ENCODE measurements at regions not wholly inside any gene's neighbourhood (a gene's known extent, or its start where the extent isn't known, plus 50 kb on each side); places are given as distances from the start of the nearest gene placed in this dataset.
"Not testable (repeated sequence)": the region's sequence is repeated elsewhere in the genome, so short reads cannot be mapped to it uniquely, and the experiment has no call there.

DNA sequence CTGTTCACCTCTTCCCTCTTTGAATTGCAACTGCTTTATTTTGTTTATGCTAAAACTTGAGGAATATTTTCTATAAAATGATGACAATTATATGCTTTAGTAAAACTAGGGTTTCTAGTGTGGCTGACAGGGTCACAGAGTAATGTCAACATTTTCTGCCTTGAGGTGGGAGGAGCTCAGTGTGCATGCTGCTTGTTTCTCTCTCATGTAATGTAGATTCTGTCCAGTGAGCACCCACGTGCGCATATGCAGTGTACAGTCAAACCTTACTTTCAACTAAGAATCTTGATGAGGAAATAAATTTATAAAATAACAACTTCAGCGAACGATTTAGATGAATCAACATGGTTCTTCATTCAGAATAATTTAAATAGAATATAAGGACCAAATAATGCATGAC, 603.9 kb downstream of the PCDH17 start:
- no peak for DNase-seq

DNA sequence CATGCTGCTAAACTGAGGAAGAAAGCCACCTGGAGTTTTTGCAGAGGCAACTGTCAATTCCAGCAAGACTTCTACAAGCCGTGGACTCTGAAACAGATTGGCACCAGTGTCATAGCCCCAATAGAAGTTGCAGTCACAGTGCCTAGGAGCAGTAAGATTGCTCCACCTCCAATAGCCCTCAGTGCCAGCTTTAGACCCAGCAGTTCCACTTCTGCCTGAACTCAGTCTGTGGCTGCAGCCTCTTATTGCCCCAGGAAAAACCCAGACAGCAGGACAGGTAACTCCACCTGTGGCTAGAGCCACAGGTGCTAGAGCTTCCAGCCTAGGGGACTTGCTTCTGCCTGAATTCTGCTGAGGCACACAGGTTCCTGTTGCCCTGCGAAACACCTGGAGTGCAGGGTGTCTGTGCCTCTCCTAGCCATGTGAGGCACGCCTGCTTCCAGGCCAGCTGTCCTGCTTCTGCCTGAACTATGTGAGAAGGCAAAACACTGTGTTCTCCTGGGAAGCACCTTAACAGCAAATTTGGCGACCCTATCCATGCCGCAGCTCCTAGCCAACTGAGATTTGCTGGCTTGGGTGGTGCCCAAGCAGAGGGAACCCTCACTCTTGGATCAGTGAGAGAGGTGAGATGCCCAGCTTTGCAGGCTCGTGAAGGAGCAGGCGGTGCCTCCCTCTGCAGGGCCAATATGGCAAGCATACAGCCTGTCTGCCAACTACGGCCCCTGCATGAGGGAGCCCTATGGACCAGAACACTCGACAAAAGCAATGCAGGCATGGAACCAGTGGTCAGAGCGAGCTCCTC, 607.6 kb downstream of the PCDH17 start:
- no peak for DNase-seq

DNA sequence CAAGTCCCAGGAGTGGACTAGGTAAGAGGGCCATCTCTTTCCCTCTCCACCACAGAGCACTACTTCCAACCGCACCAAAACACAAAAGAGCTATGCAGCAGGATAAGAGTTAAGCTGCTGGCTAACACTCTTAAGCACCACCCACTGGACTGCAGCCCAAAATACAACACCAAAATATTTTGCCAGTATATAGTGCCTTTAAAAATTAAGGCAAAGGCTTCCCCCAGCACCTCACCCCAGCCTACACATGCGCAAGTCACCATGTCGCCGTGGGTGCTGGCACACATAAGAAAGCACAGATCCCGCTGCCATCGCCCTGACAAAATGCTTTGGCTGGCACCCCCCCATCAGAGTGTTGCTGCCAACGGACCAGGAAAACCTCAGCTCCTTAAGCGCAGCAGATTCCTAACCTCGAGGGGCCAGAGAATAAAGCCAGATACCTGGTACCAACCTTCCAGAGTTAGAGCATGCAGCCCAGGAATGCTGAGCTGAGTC, 608.3 kb downstream of the PCDH17 start:
- no peak for DNase-seq

DNA sequence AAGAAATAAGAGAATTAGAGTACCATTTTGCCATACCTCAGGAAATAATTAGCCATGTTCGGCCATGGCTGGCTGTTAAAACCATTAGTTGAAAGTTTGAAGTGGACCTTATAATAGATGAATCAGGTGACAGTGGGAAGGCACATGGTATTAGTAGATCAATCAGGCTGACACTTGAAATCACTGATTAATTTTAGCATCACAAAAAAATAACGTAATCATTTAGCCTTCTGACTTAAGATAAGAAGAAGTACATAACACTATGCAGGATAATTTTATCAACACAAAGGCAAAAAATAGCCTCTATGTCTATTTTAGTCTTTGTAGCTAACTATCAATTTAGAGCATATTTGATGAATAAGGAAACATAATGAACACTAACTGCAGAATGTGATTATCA, 615.5 kb downstream of the PCDH17 start:
- no peak for DNase-seq

DNA sequence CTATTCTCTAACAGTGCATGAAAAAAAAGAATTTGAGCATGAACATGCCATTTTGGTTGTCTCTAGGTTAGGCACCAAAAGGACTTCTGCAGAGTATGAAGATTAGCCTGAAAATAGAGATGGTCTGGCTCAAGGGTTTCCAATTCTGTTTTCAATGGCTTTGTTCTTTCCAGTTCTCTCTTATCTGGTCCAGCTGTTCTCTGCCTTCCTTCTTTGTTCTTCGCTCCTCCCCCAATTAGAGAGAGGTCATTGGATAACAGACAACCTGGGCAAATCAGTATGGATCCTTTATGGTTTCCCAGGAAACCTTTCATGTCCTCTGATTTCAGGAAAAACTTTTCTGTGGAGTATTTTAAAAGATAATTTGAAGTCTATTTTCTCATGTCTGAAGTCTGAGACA, 623.4 kb downstream of the PCDH17 start:
- no peak for DNase-seq

DNA sequence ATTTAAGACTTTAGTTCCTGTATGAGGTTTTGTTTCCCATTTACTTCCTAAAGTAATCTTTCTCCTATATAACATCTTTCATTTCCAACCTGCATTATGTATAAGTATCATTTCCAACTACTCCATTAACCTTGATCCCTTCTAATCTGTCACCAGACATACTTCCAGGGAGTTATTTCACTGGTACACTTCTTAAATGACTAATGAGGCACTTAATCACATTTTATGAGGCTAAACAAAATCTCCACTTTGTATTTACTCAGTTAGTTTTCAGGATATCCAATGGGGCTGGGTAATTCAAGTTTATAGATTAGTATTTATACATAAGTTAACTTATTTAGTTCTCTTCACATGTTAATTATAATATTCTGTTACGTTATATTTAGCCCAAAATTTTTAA, 634.7 kb downstream of the PCDH17 start:
- DNase-seq = no peak

DNA sequence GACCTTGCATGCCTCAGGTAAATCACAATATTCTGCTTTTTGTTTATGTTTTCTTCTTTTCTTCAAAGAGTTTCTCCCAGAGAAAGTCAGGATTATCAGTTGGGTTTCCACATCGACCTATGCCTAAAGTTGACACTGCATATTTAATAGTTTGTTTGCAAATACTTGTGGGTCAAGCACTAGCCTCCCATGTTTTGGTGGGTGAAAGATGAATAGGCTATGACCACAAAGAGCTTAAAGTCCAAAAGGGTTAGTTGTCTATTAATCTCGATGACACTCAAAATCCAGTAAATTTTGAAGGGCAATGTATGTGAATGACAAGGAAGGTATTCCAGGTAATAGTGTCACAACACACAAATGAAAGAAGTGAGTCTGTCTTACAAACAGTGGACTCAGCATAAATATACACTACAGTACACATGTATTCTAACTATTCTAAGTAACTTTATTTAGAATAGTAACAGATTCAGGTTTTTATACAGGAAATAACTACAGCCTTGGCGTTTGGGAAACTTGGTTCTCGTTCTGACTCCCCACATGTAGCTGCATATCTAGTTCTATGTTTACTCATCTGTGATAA, 667.1 kb downstream of the PCDH17 start:
- DNase-seq = no peak

DNA sequence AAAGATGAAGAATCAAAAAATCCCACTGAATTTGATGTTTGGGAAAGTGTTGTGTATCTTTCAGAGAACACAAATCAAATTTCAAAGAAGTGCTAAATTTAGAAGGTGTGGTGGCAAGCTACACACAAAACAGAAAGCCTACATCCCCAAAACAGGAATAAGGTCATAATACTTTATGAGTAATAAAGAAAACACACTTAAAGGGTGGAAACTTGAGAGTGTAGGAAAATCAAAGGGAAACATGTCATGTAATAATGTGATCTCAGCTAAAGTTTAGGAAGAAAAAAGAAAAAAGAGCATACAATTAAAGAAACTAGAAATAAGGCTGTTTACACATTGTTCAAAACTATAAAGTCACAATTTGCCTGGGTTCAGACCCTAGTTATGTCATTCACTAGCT, 668.7 kb downstream of the PCDH17 start:
- DNase-seq = no peak

DNA sequence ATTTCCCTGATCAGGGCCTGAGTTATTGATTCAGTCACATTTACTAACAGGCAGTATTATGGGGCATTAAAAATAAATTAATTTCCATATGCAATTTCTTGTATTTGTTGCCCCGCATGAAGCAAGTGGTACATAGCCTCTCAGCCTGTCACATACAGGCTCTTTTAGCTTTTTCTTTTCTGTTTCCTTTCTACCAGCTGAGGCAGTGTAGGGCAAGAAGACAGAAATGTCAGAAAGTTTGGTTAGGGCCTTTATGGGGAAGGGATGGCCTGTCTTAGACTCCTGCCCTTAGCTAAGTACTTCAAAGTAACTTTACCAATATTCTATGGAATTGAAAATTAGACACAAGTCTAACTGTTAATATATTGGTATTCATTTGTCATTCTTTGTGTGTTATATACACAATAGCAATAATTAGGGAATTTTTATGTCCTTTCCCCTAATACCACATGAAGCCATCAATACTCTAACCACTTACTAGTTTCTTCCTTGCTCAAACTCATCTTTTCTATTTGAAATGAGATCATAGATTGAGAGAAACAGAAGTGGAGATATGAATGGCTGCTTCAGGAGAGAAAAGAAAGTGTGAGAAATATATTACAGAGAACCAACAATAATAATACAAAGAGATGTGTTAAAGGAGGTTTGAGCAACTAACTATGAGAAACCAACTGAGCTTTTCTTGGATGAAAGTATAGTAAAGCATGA, 669.6 kb downstream of the PCDH17 start:
- no peak for DNase-seq

DNA sequence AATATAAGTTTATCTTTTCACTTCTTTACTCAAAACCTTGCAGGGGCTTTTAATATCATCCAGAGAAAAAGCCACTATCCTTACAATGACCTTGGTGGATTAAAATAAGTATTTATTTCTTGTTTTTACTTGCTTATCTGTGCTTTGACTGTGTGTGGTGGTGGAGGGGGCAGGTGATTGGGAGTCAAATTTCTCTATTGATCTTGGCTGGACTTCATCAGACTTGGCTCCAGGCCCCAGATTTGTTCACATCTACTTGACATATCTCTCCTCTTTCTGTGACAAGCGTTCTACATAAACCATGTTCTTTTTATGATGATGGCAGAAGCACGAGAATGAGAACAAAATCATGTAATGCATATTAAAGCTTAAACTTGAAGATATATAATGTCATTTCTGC, 670.8 kb downstream of the PCDH17 start:
- no peak for DNase-seq

DNA sequence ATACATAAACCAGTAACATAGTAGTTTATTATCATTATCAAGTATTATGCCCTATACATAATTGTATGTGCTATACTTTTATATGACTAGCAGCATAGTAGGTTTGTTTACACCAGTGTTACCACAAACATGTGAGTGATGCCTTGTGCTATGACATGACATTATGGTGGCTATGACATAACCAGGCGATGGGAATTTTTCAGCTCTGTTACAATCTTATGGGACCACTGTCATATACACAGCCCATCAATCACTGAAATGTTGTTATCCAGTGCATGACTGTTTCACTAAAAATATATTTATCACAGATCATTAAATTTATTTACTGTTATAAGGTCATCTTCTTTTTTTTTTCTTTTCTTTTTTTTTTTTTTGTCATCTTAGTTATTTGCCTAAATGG, 674.5 kb downstream of the PCDH17 start:
- no peak for DNase-seq

DNA sequence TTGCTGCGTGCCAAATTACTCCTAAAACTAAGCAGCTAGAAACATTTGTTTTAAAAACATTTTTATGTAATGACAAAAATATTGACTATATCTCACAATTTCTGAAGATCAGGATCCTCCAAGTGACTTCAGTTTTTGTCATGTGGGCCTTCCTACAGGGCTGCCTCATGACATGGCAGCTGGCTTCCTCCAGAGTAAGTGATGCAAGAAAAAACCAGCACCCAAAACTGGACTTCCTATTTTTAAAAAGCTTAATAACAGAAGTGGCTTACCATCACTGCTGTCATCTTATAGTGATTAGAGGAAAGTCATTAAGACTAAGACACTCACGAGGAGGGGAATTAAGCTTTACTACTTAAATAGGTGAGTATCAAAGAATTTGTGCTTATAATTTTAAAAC, 681.7 kb downstream of the PCDH17 start:
- DNase-seq = no peak

DNA sequence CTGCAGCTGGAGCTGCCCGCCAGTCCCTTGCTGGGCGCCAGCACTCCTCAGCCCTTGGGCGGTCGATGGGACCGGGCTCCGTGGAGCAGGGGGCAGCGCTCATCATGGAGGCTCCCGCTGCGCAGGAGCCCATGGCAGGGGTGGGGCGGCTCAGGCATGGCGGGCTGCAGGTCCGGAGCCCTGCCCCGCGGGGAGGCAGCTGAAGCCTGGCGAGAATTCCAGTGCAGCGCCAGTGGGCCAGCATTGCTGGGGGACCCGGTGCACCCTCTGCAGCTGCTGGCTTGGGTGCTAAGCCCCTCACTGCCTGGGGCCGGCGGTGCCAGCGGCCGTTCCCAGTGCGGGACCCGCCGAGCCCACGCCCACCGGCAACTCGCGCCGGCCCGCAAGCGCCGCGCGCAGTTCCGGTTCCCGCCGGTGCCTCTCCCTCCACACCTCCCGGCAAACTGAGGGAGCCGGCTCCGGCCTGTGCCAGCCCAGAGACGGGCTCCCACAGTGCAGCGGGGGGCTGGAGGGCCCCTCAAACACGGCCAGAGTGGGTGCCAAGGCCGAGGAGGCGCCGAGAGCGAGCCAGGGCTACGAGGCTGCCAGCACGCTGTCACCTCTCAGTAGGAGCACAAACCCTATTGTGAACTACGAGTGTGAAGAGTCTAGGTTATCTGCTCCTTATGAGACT, 687.1 kb downstream of the PCDH17 start:
- no peak for DNase-seq

DNA sequence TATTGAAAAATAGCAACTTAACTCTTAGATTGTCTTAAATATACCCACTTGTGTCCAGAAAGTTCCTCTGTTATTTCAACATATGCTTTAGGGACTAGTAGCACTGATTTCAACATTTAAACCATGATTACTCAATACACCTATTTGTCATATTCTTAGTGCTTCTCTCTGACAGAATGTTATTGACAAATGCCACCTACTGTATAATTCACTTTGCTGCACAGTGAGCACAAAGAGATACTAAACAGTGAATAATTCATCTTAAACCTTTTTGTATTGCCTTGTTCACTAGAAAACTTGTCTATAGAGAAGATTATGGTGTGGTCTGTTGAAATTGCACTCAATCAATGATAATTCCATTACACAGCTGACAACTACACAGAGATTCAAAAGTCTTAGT, 692.6 kb downstream of the PCDH17 start:
- DNase-seq = no peak

DNA sequence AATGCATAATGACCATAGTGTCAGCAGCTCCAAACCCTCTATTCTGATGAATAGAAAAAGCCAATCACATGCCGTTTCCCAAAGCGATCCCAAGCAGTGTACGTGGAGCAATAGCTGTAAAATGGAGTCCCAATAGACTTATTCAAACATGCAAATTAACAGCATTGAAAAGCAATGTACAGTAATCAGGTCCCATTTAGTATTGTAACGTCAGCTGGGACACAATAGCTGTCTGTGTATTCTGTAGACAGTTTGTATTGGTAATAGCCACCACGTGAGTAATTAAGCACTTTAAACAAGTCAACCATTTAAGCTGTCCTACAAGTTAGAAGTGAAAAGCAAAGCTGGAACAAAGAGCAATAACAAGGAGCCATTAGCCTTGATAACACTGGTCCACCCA, 698.2 kb downstream of the PCDH17 start:
- DNase-seq = no peak

DNA sequence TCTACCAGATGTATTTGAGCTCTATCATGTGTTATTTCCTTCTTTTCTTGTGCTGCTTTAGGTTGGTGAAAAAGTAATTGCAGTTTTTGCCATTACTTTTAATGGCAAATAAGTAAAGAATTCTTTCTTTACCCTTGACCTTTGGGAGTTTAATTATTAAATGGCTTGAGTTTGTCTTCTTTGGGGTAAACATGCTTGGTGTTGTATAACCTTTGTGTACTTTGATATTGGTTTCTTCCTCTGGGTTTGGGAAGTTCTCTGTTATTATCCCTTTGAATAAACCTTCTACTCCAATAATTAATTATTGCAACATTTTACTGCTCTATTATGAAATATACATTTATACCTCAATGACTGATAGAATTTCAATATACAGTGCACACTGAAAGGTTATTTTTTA, 709.4 kb downstream of the PCDH17 start:
- no peak for DNase-seq

DNA sequence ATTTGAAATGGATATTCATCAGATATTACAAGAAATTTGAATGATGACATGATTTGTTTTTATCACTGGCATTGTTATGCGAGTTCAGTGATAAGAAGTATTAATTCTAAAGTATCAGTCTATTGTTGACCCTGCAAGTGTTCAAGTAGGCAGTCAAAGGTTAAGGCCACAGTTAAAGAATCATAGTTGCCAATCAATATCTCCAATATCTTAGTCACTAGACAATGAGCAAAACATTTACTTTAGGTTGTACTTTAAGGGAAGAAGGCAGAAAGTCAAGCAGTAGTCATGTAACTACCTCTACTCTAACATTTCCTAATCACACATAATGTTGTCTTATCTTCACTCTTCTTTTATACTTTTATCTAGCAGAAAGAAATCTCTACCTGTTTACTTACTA, 709.8 kb downstream of the PCDH17 start:
- DNase-seq = no peak

DNA sequence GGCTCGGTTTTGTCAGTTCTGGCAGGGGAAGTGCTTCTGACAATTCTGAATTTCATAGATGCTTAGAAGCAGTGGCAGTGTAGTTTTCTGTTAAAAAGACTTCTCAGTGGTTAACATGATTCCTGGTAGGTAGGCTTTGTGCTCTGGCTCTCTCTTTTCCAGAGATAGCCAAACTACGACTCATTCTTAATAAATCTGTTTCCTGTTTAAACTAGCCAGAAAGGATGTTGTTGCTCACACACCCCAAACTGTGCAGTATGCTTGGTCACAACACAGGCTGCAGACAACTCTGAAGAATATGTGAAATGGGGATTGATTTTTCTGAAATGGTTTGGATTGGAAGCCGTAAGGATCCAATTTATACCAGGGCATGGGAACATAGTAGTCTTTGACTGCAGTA, 711.5 kb downstream of the PCDH17 start:
- no peak for DNase-seq

DNA sequence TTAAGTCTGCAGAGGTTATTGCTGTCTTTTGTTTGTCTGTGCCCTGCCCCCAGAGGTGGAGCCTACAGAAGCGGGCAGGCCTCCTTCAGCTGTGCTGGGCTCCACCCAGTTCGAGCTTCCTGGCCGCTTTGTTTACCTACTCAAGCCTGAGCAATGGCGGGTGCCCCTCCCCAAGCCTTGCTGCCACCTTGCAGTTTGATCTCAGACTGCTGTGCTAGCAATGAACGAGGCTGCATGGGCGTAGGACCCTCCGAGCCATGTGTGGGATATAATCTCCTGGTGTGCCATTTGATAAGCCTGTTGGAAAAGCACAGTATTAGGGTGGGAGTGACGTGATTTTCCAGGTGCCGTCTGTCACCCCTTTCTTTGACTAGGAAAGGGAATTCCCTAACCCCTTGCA, 720.6 kb downstream of the PCDH17 start:
- DNase-seq = not testable (repeated sequence)

DNA sequence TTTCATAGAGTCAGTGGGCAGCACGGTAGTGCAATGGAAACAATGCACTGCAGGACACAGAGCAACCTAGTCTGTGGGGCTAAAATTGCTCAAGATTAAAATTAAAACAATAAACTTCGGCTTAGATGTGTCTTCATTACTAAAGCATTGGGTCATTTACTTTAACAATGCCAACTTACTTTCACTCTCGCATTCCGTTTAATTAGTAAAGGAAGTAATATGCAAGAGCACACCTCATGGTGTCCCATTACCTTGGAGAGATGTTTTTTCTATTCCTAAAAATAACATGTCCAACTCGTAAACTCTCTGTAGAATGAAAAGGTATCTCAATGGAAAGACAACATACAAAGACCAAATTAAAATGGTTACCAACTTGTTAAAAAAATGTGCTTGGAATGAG, 738.4 kb downstream of the PCDH17 start:
- DNase-seq = no peak

DNA sequence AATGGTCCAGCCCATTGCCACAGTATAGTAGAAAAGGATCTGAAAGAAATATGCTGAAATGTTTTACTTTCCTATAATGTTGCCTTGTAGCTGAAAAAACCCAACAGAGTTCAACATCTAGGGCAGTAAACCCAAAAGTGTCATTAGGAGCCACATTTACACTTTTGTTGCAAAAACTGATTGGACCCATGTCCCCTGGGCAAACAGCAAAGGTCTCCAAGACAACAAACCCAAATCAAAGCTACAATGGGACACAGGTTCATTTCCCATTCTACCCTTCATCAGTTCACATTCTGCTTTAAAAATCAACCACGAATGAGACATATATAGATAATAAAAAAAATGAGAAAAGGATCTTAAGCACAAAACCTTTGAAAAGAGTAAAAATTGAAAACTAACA, 744.8 kb downstream of the PCDH17 start:
- no peak for DNase-seq

DNA sequence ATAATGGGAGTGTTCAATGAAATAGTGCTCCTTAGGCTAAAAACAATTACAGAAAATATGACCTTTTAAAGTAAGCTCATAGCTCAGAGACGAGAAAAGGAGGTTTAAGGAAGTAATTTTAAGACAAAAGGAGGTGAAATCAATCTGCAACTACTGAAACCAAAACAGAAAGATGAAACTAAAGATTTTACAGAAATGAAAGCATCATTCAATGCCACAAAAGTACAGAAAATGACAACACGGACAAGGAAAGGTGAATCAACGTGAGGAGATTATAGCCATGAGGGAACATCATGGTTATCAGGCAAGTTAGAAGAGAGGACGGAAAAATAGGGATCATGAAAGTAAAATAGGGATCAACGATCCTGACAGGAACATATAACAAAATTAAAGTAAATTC, 745.2 kb downstream of the PCDH17 start:
- DNase-seq = no peak

DNA sequence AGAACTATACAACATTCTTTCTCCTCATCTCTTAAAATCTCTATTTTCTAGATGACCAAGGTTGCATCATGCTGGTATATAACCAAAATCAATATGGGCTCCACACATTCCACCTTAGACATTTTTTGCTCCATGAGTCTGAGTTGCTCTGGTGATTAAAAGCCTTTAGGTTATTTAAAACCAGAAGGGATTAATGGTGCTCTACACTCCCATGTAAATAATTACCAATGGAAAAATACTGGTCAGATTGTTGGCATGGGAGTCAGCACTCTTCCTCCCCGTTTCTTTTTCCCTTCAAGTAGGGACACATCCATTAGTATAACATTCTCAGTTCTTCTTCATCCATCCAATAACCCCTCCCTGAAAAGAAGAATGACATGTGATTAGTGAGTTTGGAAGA, 747.7 kb downstream of the PCDH17 start:
- DNase-seq = no peak

DNA sequence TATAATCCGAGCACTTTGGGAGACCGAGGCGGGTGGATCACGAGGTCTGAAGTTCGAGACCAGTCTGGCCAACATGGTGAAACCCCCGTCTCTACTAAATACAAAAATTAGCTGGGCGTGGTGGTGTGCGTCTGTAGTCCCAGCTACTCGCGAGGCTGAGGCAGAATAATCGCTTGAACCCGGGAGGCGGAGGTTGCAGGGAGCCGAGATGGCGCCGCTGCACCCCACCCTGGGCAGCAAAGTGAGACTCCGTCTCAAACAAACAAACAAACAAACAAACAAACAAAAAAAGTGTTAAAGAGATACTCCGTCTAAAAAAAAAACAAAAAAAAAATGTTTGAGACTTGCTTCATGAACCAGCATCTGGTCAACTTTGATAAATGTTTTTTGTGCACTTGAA, 753.8 kb downstream of the PCDH17 start:
- not testable (repeated sequence) for DNase-seq

All from effector CD8-positive, alpha-beta T cell (primary cell).